ENCODE measurements at regions not wholly inside any gene's neighbourhood (a gene's known extent, or its start where the extent isn't known, plus 50 kb on each side); places are given as distances from the start of the nearest gene placed in this dataset.

DNA sequence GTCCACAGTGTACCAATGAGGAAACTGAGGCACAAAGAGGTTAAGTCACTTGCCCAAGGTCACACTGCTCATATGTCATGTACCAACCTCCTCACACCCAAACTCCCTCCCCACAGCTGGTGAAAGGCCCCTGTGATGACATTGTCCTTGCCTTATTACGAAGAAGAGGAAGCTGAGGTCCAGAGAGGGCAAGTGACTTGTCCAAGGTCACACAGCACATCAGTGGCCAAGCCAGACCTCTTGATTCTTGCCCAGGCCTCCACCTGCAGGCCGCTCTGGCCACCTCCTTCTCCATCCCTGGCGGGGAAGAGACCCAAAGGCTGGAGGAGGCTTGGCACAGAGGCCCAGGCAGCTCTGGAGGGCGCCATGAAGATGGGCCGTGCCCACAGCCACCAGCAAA, 492.4 kb downstream of the PTPRU start:
- TF ChIP-seq POLR2AphosphoS5 (IDR thresholded peaks at IDR 0.05) (no peak), EZH2 (IDR thresholded peaks at IDR 0.05; ENCODE audit: borderline replicate concordance, insufficient read depth, low read length, poor library complexity, severe bottlenecking) (no peak), TAF1 (IDR thresholded peaks at IDR 0.05; ENCODE audit: low read depth) (no peak)
- TF ChIP-seq, protein P1, sequence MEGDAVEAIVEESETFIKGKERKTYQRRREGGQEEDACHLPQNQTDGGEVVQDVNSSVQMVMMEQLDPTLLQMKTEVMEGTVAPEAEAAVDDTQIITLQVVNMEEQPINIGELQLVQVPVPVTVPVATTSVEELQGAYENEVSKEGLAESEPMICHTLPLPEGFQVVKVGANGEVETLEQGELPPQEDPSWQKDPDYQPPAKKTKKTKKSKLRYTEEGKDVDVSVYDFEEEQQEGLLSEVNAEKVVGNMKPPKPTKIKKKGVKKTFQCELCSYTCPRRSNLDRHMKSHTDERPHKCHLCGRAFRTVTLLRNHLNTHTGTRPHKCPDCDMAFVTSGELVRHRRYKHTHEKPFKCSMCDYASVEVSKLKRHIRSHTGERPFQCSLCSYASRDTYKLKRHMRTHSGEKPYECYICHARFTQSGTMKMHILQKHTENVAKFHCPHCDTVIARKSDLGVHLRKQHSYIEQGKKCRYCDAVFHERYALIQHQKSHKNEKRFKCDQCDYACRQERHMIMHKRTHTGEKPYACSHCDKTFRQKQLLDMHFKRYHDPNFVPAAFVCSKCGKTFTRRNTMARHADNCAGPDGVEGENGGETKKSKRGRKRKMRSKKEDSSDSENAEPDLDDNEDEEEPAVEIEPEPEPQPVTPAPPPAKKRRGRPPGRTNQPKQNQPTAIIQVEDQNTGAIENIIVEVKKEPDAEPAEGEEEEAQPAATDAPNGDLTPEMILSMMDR (IDR thresholded peaks at IDR 0.05; ENCODE audit: poor library complexity, severe bottlenecking): no peak

Measured in neural cell (in vitro differentiated cells).